Endothelial cell of umbilical vein (primary cell): ENCODE measurements at regions not wholly inside any gene's neighbourhood (a gene's known extent, or its start where the extent isn't known, plus 50 kb on each side); places are given as distances from the start of the nearest gene placed in this dataset.

Experiments used
- CTCF ChIP-seq, 2 donors: IDR thresholded peaks; 1 replicate in 1 of 2; 2 replicates in 1 of 2; pipeline ENCODE4 v1.5.1; 2011; ENCODE audit warnings: low read length in 2 of 2, mild to moderate bottlenecking in 2 of 2, moderate library complexity in 2 of 2, control low read depth in 1 of 2, inconsistent platforms in 1 of 2, low read depth in 1 of 2; ENCODE audit not compliant: insufficient read depth in 1 of 2; ENCODE audit errors: extremely low read depth in 1 of 2
- EZH2 ChIP-seq: IDR thresholded peaks from 2 replicates; pipeline ENCODE4 v1.6.1; 2012; ENCODE audit warnings: borderline replicate concordance, low read depth, mild to moderate bottlenecking, moderate library complexity, low read length, inconsistent platforms; ENCODE audit not compliant: severe bottlenecking
- JUN ChIP-seq: IDR thresholded peaks from 2 replicates; pipeline ENCODE4 v1.6.1; 2011; ENCODE audit warnings: borderline replicate concordance, low read depth; ENCODE audit not compliant: insufficient read length, insufficient read depth
- MAX ChIP-seq: IDR thresholded peaks from 2 replicates; pipeline ENCODE4 v1.6.1; 2011; ENCODE audit not compliant: insufficient read depth, insufficient read length
- MYC ChIP-seq: IDR thresholded peaks from one replicate; pipeline ENCODE4 v1.6.1; 2011; ENCODE audit warnings: mild to moderate bottlenecking, low read depth, low read length
- POLR2A ChIP-seq: IDR thresholded peaks from 2 replicates; pipeline ENCODE4 v1.6.1; 2012; ENCODE audit warnings: low read depth, mild to moderate bottlenecking, control low read depth, low read length
- POLR2AphosphoS5 ChIP-seq: IDR thresholded peaks from 2 replicates; pipeline ENCODE4 v1.6.1; 2012; ENCODE audit warnings: low read depth, mild to moderate bottlenecking, control low read depth, low read length, moderate library complexity; ENCODE audit not compliant: insufficient read depth

DNA sequence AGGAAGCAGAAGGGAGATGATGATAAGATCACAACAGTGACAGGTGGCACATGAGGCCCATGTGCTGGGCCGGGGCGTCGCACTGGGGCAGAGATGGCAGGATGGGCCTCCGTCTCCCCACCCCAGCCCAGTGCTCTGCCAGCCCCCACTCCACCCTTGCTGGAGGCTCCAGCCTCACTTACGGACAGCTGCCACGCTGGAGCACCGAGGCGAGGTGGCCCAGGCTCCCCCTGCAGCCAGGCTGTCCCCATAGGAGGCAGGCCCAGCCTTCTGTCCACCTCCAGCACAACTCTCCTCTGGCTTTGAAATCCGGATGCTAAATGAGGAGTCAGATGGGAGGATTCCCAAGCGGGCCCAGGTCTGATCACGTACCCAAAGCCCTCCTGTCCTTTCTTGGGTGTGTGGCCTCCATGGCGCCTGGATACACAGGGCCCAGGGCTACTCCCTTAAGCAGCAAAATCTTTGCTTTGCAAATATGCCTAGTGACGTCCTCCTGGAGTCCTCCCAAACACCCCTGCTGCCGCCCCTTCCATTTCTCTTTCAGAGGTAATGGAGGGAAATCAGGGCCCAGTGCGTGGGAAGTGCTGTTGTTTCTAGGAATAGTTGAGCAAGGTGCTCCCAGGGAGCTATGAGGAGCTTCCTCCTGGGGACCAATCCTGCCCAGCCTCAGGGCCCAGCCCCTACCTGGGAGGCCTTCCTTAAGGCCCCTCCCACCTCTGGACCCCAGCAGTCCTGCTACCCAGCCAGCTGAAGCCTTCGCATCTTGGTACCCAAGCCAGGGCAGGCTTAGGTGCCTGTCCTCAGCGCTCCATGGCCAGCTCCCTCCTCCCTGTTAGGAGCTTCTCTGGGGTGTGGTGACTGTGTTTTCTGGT is 170.4 kb upstream of the MYCN start:
- TF ChIP-seq CTCF (IDR thresholded peaks at IDR 0.05; ENCODE audit: extremely low read depth in 1 of 2, insufficient read depth in 1 of 2, low read depth in 1 of 2, low read length in 2 of 2) (no peak), MAX (no peak), POLR2A (no peak), POLR2AphosphoS5 (no peak), EZH2 (no peak), MYC (no peak), JUN (no peak)
